Common myeloid progenitor, CD34-positive (primary cell): ENCODE measurements at regions not wholly inside any gene's neighbourhood (a gene's known extent, or its start where the extent isn't known, plus 50 kb on each side); places are given as distances from the start of the nearest gene placed in this dataset.

ENCODE experiments used
- CTCF ChIA-PET: fragments of 350-600 bp; sonication (Branson Sonifier 250); formaldehyde crosslinking; loops from one replicate; lab custom pipeline; 2021; ENCODE audit warnings: antibody characterized with exemption; lab: Charles Lee
- POLR2A ChIA-PET: fragments of 350-600 bp; sonication (Branson Sonifier 250); formaldehyde crosslinking; loops from one replicate; lab custom pipeline; 2021; ENCODE audit warnings: antibody characterized with exemption; lab: Charles Lee
- DNase-seq, 3 donors: peaks; one replicate each; pipeline versions ENCODE4 v3.0.0 to v3.0.0-alpha.2; 2013
- H3K27ac ChIP-seq, 2 experiments: 1 replicate in 1 of 2; 2 replicates in 1 of 2; pipeline ENCODE4 v1.7.0; 2013; ENCODE audit warnings: inconsistent platforms in 2 of 2, low read length in 2 of 2, mild to moderate bottlenecking in 2 of 2, low read depth in 1 of 2, moderate library complexity in 1 of 2; ENCODE audit not compliant: severe bottlenecking in 2 of 2, insufficient read depth in 1 of 2, poor library complexity in 1 of 2
- H3K27me3 ChIP-seq, 5 experiments: replicated peaks in 2 of 5; 1 replicate in 3 of 5; 2 replicates in 2 of 5; pipeline versions ENCODE4 v1.6.1 to v1.7.0; 2013; ENCODE audit warnings: low read length in 4 of 5, mild to moderate bottlenecking in 2 of 5, moderate library complexity in 2 of 5, inconsistent platforms in 1 of 5; ENCODE audit not compliant: insufficient read depth in 5 of 5, control insufficient read depth in 4 of 5
- H3K36me3 ChIP-seq, 4 experiments: 1 replicate in 2 of 4; 2 replicates in 2 of 4; pipeline versions ENCODE4 v1.6.1 to v1.7.0; 2013; ENCODE audit warnings: low read length in 3 of 4, control low read depth in 1 of 4, mild to moderate bottlenecking in 1 of 4; ENCODE audit not compliant: control insufficient read depth in 4 of 4, insufficient read depth in 4 of 4
- H3K4me1 ChIP-seq, 4 experiments: 1 replicate in 3 of 4; 2 replicates in 1 of 4; pipeline versions ENCODE4 v1.6.1 to v1.7.1; 2013; ENCODE audit warnings: low read length in 3 of 4, mild to moderate bottlenecking in 3 of 4, control low read depth in 1 of 4, inconsistent platforms in 1 of 4, moderate library complexity in 1 of 4; ENCODE audit not compliant: control insufficient read depth in 4 of 4, insufficient read depth in 4 of 4; ENCODE audit errors: control extremely low read depth in 1 of 4
- H3K4me3 ChIP-seq, 7 experiments: 1 replicate in 4 of 7; 2 replicates in 3 of 7; pipeline versions ENCODE4 v1.5.1 to v1.7.0; 2013; ENCODE audit warnings: mild to moderate bottlenecking in 7 of 7, low read length in 6 of 7, moderate library complexity in 6 of 7, inconsistent platforms in 2 of 7, low read depth in 2 of 7, control low read depth in 1 of 7; ENCODE audit not compliant: insufficient read depth in 4 of 7, control insufficient read depth in 1 of 7; ENCODE audit errors: extremely low read depth in 1 of 7
- H3K9me3 ChIP-seq, 5 experiments: 1 replicate in 4 of 5; 2 replicates in 1 of 5; pipeline versions ENCODE4 v1.6.1 to v1.7.1; 2013; ENCODE audit warnings: low read length in 4 of 5, mild to moderate bottlenecking in 2 of 5, inconsistent platforms in 1 of 5, low read depth in 1 of 5, moderate library complexity in 1 of 5; ENCODE audit not compliant: control insufficient read depth in 4 of 5, insufficient read depth in 2 of 5; ENCODE audit errors: control extremely low read depth in 1 of 5
- WGBS: methylation state at CpG from one replicate; pipeline ENCODE4 v1.1.5; 2013; ENCODE audit not compliant: insufficient coverage; 5-methylcytosine and 5-hydroxymethylcytosine counted together

DNA sequence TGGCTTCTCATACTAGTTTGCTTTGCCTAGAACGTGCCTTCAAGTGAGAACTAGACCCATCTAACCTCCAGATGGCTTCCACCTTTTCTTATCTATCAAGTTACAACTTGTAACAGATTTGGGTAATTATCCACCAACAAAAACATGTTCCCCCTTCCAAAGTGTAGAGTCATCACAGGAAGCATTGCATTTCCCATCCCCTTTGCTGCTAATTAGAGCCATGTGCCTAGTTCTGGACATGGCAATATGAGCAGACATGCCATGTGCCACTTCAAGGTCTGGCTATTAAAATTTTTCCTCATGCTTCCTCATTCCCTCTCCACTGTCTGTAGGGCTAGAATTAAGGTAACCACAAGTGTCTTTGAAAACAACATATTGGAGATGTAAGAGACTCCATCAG lies 814.4 kb downstream of the TENT5A start:
- Histone ChIP-seq H3K9me3 (peaks cover 0 to 2% (median 0%) of the 10 kb centered on the region in 5 experiments), H3K4me1 (no peaks in the 10 kb centered on the region), H3K27ac (no peak overlapping the region), H3K27me3 (no peaks in the 10 kb centered on the region), H3K4me3 (no peak overlapping the region), H3K36me3 (no peaks in the 10 kb centered on the region)
- ChIA-PET POLR2A (no interaction called here), CTCF (no interaction called here)
- WGBS: 82% methylated on average over 1 of the region's 1 CpG
- no peak for DNase-seq

DNA sequence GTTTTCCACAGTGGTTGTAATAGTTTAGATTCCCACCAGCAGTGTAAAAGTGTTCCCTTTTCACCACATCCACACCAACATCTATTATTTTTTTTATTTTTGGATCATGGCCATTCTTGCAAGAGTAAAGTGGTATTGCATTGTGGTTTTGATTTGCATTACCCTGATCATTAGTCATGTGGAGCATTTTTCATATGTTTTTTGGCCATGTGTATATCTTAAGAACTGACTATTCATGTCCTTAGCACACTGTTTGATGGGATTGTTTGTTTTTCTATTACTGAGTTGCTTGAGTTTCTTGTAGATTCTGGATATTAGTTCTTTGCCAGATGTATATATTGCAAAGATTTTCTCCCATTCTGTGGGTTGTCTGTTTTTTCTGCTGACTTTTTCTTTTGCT lies 820.1 kb downstream of the TENT5A start:
- ChIA-PET CTCF (no interaction called here), POLR2A (no interaction called here)
- no peak for DNase-seq
- Histone ChIP-seq H3K27me3 (no peaks in the 10 kb centered on the region), H3K27ac (no peak overlapping the region), H3K4me3 (no peak overlapping the region), H3K4me1 (no peaks in the 10 kb centered on the region), H3K36me3 (no peaks in the 10 kb centered on the region), H3K9me3 (peaks cover 0 to 2% (median 0%) of the 10 kb centered on the region in 5 experiments)

- H3K27me3 ChIP-seq: no peaks in the 10 kb centered on the region
- H3K9me3 ChIP-seq: no peaks in the 10 kb centered on the region
- POLR2A ChIA-PET: no interaction called here
- H3K27ac ChIP-seq: no peak overlapping the region
- CTCF ChIA-PET: no interaction called here
- no peak for DNase-seq
- no peaks in the 10 kb centered on the region for H3K4me1 ChIP-seq
- no peaks in the 10 kb centered on the region for H3K36me3 ChIP-seq
- no peak overlapping the region for H3K4me3 ChIP-seq
These were observed 822.1 kb downstream of the TENT5A start for GRCh38 chr6:80930376-80930775.

DNA sequence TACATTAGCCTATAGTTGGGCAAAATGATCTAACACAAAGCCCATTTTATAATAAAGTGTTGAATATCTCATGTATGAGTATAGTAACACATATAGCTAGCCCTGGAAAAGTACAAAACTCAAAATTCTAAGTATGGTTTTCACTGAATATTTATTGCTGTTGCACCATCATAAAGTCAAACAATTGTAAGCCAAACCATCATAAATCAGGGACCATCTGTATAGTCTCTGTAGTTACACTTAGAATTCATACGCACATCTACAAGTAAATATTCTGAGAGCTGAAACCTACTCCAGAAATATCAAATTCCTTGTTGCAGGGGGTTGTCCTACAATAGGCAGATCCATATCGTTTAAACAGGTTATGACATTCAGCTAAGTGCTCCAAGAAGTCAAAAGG lies 817.3 kb downstream of the BCKDHB start:
- POLR2A ChIA-PET: no interaction called here
- no peaks in the 10 kb centered on the region for H3K27me3 ChIP-seq
- H3K36me3 ChIP-seq: no peaks in the 10 kb centered on the region
- DNase-seq: no peak
- WGBS: 100% methylated on average over 1 of the region's 2 CpGs
- H3K27ac ChIP-seq: no peak overlapping the region
- H3K4me1 ChIP-seq: no peaks in the 10 kb centered on the region
- H3K4me3 ChIP-seq: no peak overlapping the region
- CTCF ChIA-PET: no interaction called here
- no peaks in the 10 kb centered on the region for H3K9me3 ChIP-seq

- no CpG with 5 or more reads among the region's 1 CpG for WGBS
- no peak for DNase-seq
- H3K27me3 ChIP-seq: no peaks in the 10 kb centered on the region
- H3K27ac ChIP-seq: no peak overlapping the region
- H3K4me3 ChIP-seq: no peak overlapping the region
- no peaks in the 10 kb centered on the region for H3K9me3 ChIP-seq
- CTCF ChIA-PET: interaction anchor here (1.0 kb wide), 1 partner anchor 185 kb away, joined by 3 read pairs; no protein-coding TSS in a partner anchor
- H3K4me1 ChIP-seq: no peaks in the 10 kb centered on the region
- POLR2A ChIA-PET: no interaction called here
- H3K36me3 ChIP-seq: no peaks in the 10 kb centered on the region
These were observed 816.5 kb downstream of the BCKDHB start for GRCh38 chr6:80922916-80923455.

GRCh38 chr6:80921861-80922460 lies 815.5 kb downstream of the BCKDHB start:
- DNase-seq: no peak
- Histone ChIP-seq H3K9me3 (no peaks in the 10 kb centered on the region), H3K36me3 (no peaks in the 10 kb centered on the region), H3K4me1 (no peaks in the 10 kb centered on the region), H3K27me3 (no peaks in the 10 kb centered on the region), H3K27ac (no peak overlapping the region), H3K4me3 (no peak overlapping the region)
- CTCF ChIA-PET: no interaction called here
- WGBS: no CpG with 5 or more reads among the region's 2 CpGs
- POLR2A ChIA-PET: no interaction called here

GRCh38 chr6:80907831-80908230 lies 801.4 kb downstream of the BCKDHB start:
- DNase-seq: no peak
- ChIA-PET POLR2A (no interaction called here), CTCF (no interaction called here)
- 80% methylated on average over 1 of the region's 3 CpGs for WGBS
- no peak overlapping the region for H3K27ac ChIP-seq
- no peaks in the 10 kb centered on the region for H3K27me3 ChIP-seq
- no peaks in the 10 kb centered on the region for H3K36me3 ChIP-seq
- H3K4me1 ChIP-seq: no peaks in the 10 kb centered on the region
- H3K9me3 ChIP-seq: peaks cover 0 to 1% (median 0%) of the 10 kb centered on the region in 5 experiments
- H3K4me3 ChIP-seq: no peak overlapping the region
